H9 (cell line): ENCODE measurements at regions not wholly inside any gene's neighbourhood (a gene's known extent, or its start where the extent isn't known, plus 50 kb on each side); places are given as distances from the start of the nearest gene placed in this dataset.

Experiments
- DNase-seq: peaks from one replicate; pipeline ENCODE4 v3.0.0-alpha.2; 2017
- H2AFZ ChIP-seq: one replicate; pipeline ENCODE4 v1.6.1; 2013; ENCODE audit warnings: mild to moderate bottlenecking, low read length, control low read depth, moderate library complexity
- H2AK5ac ChIP-seq: 2 replicates; pipeline ENCODE4 v1.6.1; 2013; ENCODE audit warnings: low read length, control low read depth, mixed read lengths; ENCODE audit not compliant: insufficient read length
- H2BK120ac ChIP-seq: one replicate; pipeline ENCODE4 v1.6.1; 2013; ENCODE audit warnings: low read depth, mild to moderate bottlenecking, low read length, control low read depth, inconsistent platforms; ENCODE audit not compliant: poor library complexity, severe bottlenecking
- H2BK12ac ChIP-seq: 2 replicates; pipeline ENCODE4 v1.6.1; 2013; ENCODE audit warnings: low read length, control low read depth, mixed read lengths, low read depth; ENCODE audit not compliant: insufficient read length
- H2BK15ac ChIP-seq: 2 replicates; pipeline ENCODE4 v1.6.1; 2013; ENCODE audit warnings: low read depth, low read length, control low read depth
- H2BK20ac ChIP-seq: one replicate; pipeline ENCODE4 v1.6.1; 2013; ENCODE audit warnings: low read depth, mild to moderate bottlenecking, low read length, control low read depth, inconsistent platforms; ENCODE audit not compliant: poor library complexity, severe bottlenecking
- H2BK5ac ChIP-seq: 2 replicates; pipeline ENCODE4 v1.6.1; 2013; ENCODE audit warnings: low read length, control low read depth, mixed read lengths; ENCODE audit not compliant: insufficient read length
- H3K14ac ChIP-seq: 2 replicates; pipeline ENCODE4 v1.6.1; 2013; ENCODE audit warnings: low read length, control low read depth; ENCODE audit not compliant: insufficient read depth
- H3K18ac ChIP-seq: 2 replicates; pipeline ENCODE4 v1.6.1; 2013; ENCODE audit warnings: low read depth, mild to moderate bottlenecking, mixed read lengths, low read length, control low read depth; ENCODE audit not compliant: insufficient read length
- H3K23ac ChIP-seq: 2 replicates; pipeline ENCODE4 v1.6.1; 2013; ENCODE audit warnings: low read length, control low read depth, mixed read lengths, low read depth; ENCODE audit not compliant: insufficient read length
- H3K23me2 ChIP-seq: 2 replicates; pipeline ENCODE4 v1.6.1; 2013; ENCODE audit warnings: low read depth, mild to moderate bottlenecking, mixed read lengths, low read length, control low read depth; ENCODE audit not compliant: insufficient read length, poor library complexity, severe bottlenecking
- H3K27ac ChIP-seq: 2 replicates; pipeline ENCODE4 v1.5.1; 2013; ENCODE audit warnings: low read length, control low read depth, mixed read lengths, low read depth; ENCODE audit not compliant: insufficient read length
- H3K27me3 ChIP-seq: 2 replicates; pipeline ENCODE4 v1.6.1; 2013; ENCODE audit warnings: low read length, control low read depth, inconsistent platforms; ENCODE audit not compliant: insufficient read depth
- H3K4ac ChIP-seq: 2 replicates; pipeline ENCODE4 v1.6.1; 2013; ENCODE audit warnings: low read depth, mild to moderate bottlenecking, control low read depth, inconsistent platforms, low read length, moderate library complexity
- H3K4me1 ChIP-seq: 2 replicates; pipeline ENCODE4 v1.6.1; 2013; ENCODE audit warnings: low read length, control low read depth, inconsistent platforms; ENCODE audit not compliant: insufficient read depth
- H3K4me2 ChIP-seq: 2 replicates; pipeline ENCODE4 v1.6.1; 2013; ENCODE audit warnings: low read length, control low read depth, mixed read lengths; ENCODE audit not compliant: insufficient read length, insufficient read depth
- H3K56ac ChIP-seq: 2 replicates; pipeline ENCODE4 v1.6.1; 2013; ENCODE audit warnings: low read depth, mild to moderate bottlenecking, mixed read lengths, low read length, control low read depth; ENCODE audit not compliant: insufficient read length
- H3K79me1 ChIP-seq: 2 replicates; pipeline ENCODE4 v1.6.1; 2013; ENCODE audit warnings: low read depth, mild to moderate bottlenecking, moderate library complexity, low read length, control low read depth, inconsistent platforms; ENCODE audit not compliant: insufficient read depth, poor library complexity, severe bottlenecking
- H3K79me2 ChIP-seq: 2 replicates; pipeline ENCODE4 v1.6.1; 2013; ENCODE audit warnings: low read length, control low read depth, inconsistent platforms; ENCODE audit not compliant: insufficient read depth
- H3K9ac ChIP-seq: 2 replicates; pipeline ENCODE4 v1.6.1; 2013; ENCODE audit warnings: low read length, control low read depth, mixed read lengths; ENCODE audit not compliant: insufficient read length; ENCODE audit errors: extremely low read depth
- H3K9me3 ChIP-seq: one replicate; pipeline ENCODE4 v1.6.1; 2013; ENCODE audit warnings: low read depth, low read length, inconsistent platforms; ENCODE audit not compliant: control insufficient read depth
- H3T11ph ChIP-seq: one replicate; pipeline ENCODE4 v1.6.1; 2013; ENCODE audit warnings: mild to moderate bottlenecking, low read length, control low read depth, inconsistent platforms
- H4K20me1 ChIP-seq: one replicate; pipeline ENCODE4 v1.6.1; 2013; ENCODE audit not compliant: control insufficient read depth, insufficient read length, insufficient read depth
- H4K5ac ChIP-seq: 2 replicates; pipeline ENCODE4 v1.6.1; 2013; ENCODE audit warnings: low read depth, mild to moderate bottlenecking, mixed read lengths, low read length, control low read depth; ENCODE audit not compliant: insufficient read length
- H4K8ac ChIP-seq: replicated peaks from 2 replicates; pipeline ENCODE4 v1.6.1; 2013; ENCODE audit warnings: low read length, control low read depth, mixed read lengths, low read depth; ENCODE audit not compliant: insufficient read length
- H4K91ac ChIP-seq: 2 replicates; pipeline ENCODE4 v1.6.1; 2013; ENCODE audit warnings: low read depth, mild to moderate bottlenecking, moderate library complexity, mixed read lengths, low read length, control low read depth; ENCODE audit not compliant: insufficient read length
- H3K27ac Mint-ChIP-seq, 3 experiments: 2 replicates in 2 of 3; 3 replicates in 1 of 3; pipeline ENCODE4 v1.8.0; 2020 to 2021; ENCODE audit warnings: mixed read lengths in 3 of 3, mild to moderate bottlenecking in 1 of 3, moderate library complexity in 1 of 3
- H3K27me3 Mint-ChIP-seq: 2 replicates; pipeline ENCODE4 v1.8.0; 2021; ENCODE audit warnings: low read depth, mild to moderate bottlenecking, moderate library complexity, mixed read lengths
- H3K36me3 Mint-ChIP-seq, 3 experiments: 2 replicates in 2 of 3; 3 replicates in 1 of 3; pipeline ENCODE4 v1.8.0; 2020 to 2021; ENCODE audit warnings: low read depth in 3 of 3, mixed read lengths in 3 of 3; ENCODE audit not compliant: insufficient read depth in 1 of 3
- H3K4me1 Mint-ChIP-seq, 2 experiments: 2 replicates each; pipeline ENCODE4 v1.8.0; 2020; ENCODE audit warnings: mixed read lengths in 2 of 2
- H3K4me3 Mint-ChIP-seq, 2 experiments: 2 replicates in 1 of 2; 3 replicates in 1 of 2; pipeline ENCODE4 v1.8.0; 2020 to 2021; ENCODE audit warnings: mild to moderate bottlenecking in 2 of 2, mixed read lengths in 2 of 2, moderate library complexity in 1 of 2
- H3K9me3 Mint-ChIP-seq, 2 experiments: 2 replicates in 1 of 2; 3 replicates in 1 of 2; pipeline ENCODE4 v1.8.0; 2020; ENCODE audit warnings: mild to moderate bottlenecking in 2 of 2, mixed read lengths in 2 of 2, moderate library complexity in 1 of 2
- WGBS: extraction: QIAGEN DNeasy Blood & Tissue Kit; methylation state at CpG from one replicate; pipeline ENCODE4 v1.1.7; 2013; ENCODE audit warnings: missing lambda C conversion rate, low lambda C conversion rate, mixed read lengths; ENCODE audit not compliant: insufficient read length; ENCODE audit errors: extremely low coverage; 5-methylcytosine and 5-hydroxymethylcytosine counted together
- TF ChIP-seq, protein P1 (sequence below): fragments of 200-600 bp; sonication (generic); conservative IDR thresholded peaks from 3 replicates; pipeline ENCODE4 v1.8.0; 2021; ENCODE audit warnings: antibody characterized with exemption, mild to moderate bottlenecking

DNA sequence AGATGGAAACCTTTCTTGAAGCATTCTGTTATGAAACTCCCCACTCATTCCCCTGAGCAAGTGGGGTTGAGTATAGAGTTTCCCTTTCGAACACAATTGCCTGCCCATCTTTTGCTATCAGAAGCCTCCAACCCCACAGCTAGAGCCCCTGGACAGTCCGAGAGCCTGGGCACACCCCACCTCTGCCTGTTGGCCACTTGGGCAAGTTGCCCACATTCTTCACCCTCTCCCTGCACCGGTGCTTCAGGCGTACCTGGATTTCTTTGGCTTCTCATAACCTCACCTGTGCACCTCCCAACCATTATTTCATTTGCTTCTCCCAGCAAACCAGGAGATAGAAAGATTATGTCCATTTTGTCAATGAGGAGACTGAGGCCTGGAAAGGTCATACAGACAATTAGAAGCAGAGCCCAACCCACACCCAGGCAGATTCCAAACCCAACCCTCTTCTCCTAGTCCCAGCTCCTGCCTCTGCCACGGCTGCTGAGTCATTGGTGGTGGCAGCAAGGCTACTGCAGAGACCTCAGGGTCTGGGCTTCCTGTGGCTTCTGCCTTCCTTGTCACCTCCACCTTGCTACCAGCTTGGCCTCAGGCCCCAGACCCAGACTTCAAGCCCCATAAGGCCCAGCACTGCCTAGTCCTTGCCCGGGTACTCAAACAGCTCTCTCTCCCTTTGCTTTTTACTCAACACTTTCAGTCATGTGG lies 118.7 kb upstream of the ZBTB40 start:
- no peak overlapping the region for H3K27ac ChIP-seq
- no peaks in the 10 kb centered on the region for H3K79me1 ChIP-seq
- Mint-ChIP-seq H3K4me3 (no peak overlapping the region), H3K27ac (no peak overlapping the region), H3K27me3 (peaks cover 10% of the 10 kb centered on the region), H3K36me3 (no peaks in the 10 kb centered on the region), H3K4me1 (no peaks in the 10 kb centered on the region), H3K9me3 (no peaks in the 10 kb centered on the region; a peak in 1 of 5 replicates)
- no peak overlapping the region for H4K91ac ChIP-seq
- no peak overlapping the region for H2BK20ac ChIP-seq
- no peak overlapping the region for H2AK5ac ChIP-seq
- no peak overlapping the region for H3T11ph ChIP-seq
- H3K23me2 ChIP-seq, result no peaks in the 10 kb centered on the region
- H2AFZ ChIP-seq, result no peak overlapping the region
- TF ChIP-seq, protein P1, sequence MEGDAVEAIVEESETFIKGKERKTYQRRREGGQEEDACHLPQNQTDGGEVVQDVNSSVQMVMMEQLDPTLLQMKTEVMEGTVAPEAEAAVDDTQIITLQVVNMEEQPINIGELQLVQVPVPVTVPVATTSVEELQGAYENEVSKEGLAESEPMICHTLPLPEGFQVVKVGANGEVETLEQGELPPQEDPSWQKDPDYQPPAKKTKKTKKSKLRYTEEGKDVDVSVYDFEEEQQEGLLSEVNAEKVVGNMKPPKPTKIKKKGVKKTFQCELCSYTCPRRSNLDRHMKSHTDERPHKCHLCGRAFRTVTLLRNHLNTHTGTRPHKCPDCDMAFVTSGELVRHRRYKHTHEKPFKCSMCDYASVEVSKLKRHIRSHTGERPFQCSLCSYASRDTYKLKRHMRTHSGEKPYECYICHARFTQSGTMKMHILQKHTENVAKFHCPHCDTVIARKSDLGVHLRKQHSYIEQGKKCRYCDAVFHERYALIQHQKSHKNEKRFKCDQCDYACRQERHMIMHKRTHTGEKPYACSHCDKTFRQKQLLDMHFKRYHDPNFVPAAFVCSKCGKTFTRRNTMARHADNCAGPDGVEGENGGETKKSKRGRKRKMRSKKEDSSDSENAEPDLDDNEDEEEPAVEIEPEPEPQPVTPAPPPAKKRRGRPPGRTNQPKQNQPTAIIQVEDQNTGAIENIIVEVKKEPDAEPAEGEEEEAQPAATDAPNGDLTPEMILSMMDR, result no peak
- H3K14ac ChIP-seq, result no peak overlapping the region
- no peak for DNase-seq
- H2BK120ac ChIP-seq, result no peak overlapping the region
- no peak overlapping the region for H2BK15ac ChIP-seq
- no peak overlapping the region for H3K18ac ChIP-seq
- no peaks in the 10 kb centered on the region for H3K27me3 ChIP-seq
- H2BK12ac ChIP-seq, result no peak overlapping the region
- H3K9me3 ChIP-seq, result no peaks in the 10 kb centered on the region
- no peak overlapping the region for H3K23ac ChIP-seq
- H3K4me1 ChIP-seq, result no peaks in the 10 kb centered on the region
- no CpG with 5 or more reads among the region's 6 CpGs for WGBS
- H3K9ac ChIP-seq, result no peak overlapping the region
- no peak overlapping the region for H4K5ac ChIP-seq
- no peaks in the 10 kb centered on the region for H3K79me2 ChIP-seq
- no peaks in the 10 kb centered on the region for H4K20me1 ChIP-seq
- no peak overlapping the region for H3K4ac ChIP-seq
- no peak overlapping the region for H2BK5ac ChIP-seq
- H3K4me2 ChIP-seq, result no peak overlapping the region
- H3K56ac ChIP-seq, result no peak overlapping the region
- H4K8ac ChIP-seq, result no peak overlapping the region
